ENCODE measurements at regions not wholly inside any gene's neighbourhood (a gene's known extent, or its start where the extent isn't known, plus 50 kb on each side); places are given as distances from the start of the nearest gene placed in this dataset.
A peak's percentile ranks its signal among the peaks of the same experiment; 100 is the strongest.

- DNase-seq (ENCODE audit: low read depth), result peak; percentile 4
- no peak overlapping the region for H3K4me3 ChIP-seq (ENCODE audit: control insufficient read depth, low read depth, low read length)
- no peak for TF ChIP-seq CTCF (conservative IDR thresholded peaks at IDR 0.05; ENCODE audit: control insufficient read depth, insufficient read depth, low read depth, low read length)
Measured at GRCh38 chr3:18725668-18726407, 300.7 kb upstream of the SATB1 start.

- DNase-seq (ENCODE audit: low read depth), result no peak
- H3K4me3 ChIP-seq (ENCODE audit: control insufficient read depth, low read depth, low read length), result no peak overlapping the region
- no peak for TF ChIP-seq CTCF (conservative IDR thresholded peaks at IDR 0.05; ENCODE audit: control insufficient read depth, insufficient read depth, low read depth, low read length)
Measured at GRCh38 chr3:18724456-18724855, 299.3 kb upstream of the SATB1 start.

GRCh38 chr3:18723206-18723810 is 298.2 kb upstream of the SATB1 start:
- DNase-seq (ENCODE audit: low read depth), result no peak
- H3K4me3 ChIP-seq (ENCODE audit: control insufficient read depth, low read depth, low read length), result no peak overlapping the region
- no peak for TF ChIP-seq CTCF (conservative IDR thresholded peaks at IDR 0.05; ENCODE audit: control insufficient read depth, insufficient read depth, low read depth, low read length)

- no peak for DNase-seq (ENCODE audit: low read depth)
- TF ChIP-seq CTCF (conservative IDR thresholded peaks at IDR 0.05; ENCODE audit: control insufficient read depth, insufficient read depth, low read depth, low read length), result no peak
- H3K4me3 ChIP-seq (ENCODE audit: control insufficient read depth, low read depth, low read length), result no peak overlapping the region
Measured at GRCh38 chr3:18720543-18720942, 295.4 kb upstream of the SATB1 start.

GRCh38 chr3:18717598-18717997 is 292.5 kb upstream of the SATB1 start:
- H3K4me3 ChIP-seq (ENCODE audit: control insufficient read depth, low read depth, low read length), result no peak overlapping the region
- no peak for DNase-seq (ENCODE audit: low read depth)
- TF ChIP-seq CTCF (conservative IDR thresholded peaks at IDR 0.05; ENCODE audit: control insufficient read depth, insufficient read depth, low read depth, low read length), result no peak

GRCh38 chr3:18716821-18717220 is 291.7 kb upstream of the SATB1 start:
- TF ChIP-seq CTCF (conservative IDR thresholded peaks at IDR 0.05; ENCODE audit: control insufficient read depth, insufficient read depth, low read depth, low read length), result no peak
- H3K4me3 ChIP-seq (ENCODE audit: control insufficient read depth, low read depth, low read length), result no peak overlapping the region
- no peak for DNase-seq (ENCODE audit: low read depth)
